ENCODE measurements at regions not wholly inside any gene's neighbourhood (a gene's known extent, or its start where the extent isn't known, plus 50 kb on each side); places are given as distances from the start of the nearest gene placed in this dataset.
A peak's percentile ranks its signal among the peaks of the same experiment; 100 is the strongest.

DNA sequence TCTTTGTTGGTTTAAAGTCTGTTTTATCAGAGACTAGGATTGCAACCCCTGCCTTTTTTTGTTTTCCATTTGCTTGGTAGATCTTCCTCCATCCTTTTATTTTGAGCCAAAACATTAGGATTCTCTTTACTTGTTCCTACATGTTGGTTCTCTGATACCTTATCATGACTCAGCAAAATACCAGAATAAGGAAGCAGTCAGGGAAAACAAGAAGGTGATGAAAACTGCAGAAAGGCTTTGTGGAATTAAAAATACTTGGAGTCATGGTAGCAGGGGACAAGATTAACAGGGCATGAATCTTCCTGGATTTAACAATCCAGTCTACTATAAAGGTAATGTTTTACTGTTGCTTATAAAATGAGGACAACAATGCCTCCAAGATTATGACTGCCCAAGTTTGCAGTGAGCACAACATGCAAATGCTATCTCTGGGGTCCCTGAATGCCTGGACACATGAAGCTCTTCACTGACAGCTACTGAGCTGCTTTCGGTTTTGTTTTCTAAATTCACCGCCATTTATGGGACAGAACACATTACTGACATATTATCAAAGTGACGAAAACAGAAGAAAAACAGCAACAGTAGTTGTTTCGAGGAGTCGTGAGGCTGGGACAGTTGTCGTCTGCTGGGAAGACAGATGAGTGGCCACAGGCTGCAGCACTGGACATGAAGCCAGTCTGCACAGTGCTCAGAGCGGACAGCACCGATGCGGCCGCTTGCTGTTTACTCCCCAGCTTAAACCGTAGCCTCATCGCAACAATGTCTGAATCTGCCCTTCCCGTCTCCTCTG, 174.5 kb upstream of the DKK2 start:
- no peaks in the 10 kb centered on the region for H3K4me1 ChIP-seq (ENCODE audit: insufficient read depth)
- H3K4me3 ChIP-seq (ENCODE audit: low read depth, low read length) = peak overlapping the region; percentile 22
- H3K27ac ChIP-seq (ENCODE audit: low read depth) = no peak overlapping the region
- 48% methylated on average over 13 of the region's 13 CpGs for WGBS
- no peaks in the 10 kb centered on the region for H3K36me3 ChIP-seq (ENCODE audit: insufficient read depth)
- no peak for DNase-seq (ENCODE audit: extremely low spot score)

DNA sequence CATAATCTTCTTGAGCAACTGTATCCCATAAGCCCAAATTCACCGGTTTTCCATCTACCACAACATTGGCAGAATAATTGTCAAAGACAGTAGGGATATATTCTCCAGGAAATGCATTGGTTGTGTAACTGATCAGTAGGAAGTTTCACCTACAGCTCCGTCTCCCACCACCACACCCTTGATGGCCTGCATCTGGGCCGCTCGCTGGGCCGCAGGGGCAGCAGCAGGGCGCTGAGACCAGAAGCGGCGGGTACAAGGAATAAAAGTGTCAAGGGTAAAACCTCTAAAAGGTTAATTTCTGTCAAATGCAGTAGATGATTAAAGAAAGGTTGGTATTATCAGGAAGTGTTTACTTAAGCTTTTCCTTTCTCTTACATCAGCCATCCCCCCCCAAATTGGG, 167.6 kb upstream of the DKK2 start:
- WGBS = 96% methylated on average over 8 of the region's 8 CpGs
- H3K4me1 ChIP-seq (ENCODE audit: insufficient read depth) = no peaks in the 10 kb centered on the region
- H3K27ac ChIP-seq (ENCODE audit: low read depth) = no peak overlapping the region
- H3K36me3 ChIP-seq (ENCODE audit: insufficient read depth) = no peaks in the 10 kb centered on the region
- DNase-seq (ENCODE audit: extremely low spot score) = no peak
- no peak overlapping the region for H3K4me3 ChIP-seq (ENCODE audit: low read depth, low read length)

DNA sequence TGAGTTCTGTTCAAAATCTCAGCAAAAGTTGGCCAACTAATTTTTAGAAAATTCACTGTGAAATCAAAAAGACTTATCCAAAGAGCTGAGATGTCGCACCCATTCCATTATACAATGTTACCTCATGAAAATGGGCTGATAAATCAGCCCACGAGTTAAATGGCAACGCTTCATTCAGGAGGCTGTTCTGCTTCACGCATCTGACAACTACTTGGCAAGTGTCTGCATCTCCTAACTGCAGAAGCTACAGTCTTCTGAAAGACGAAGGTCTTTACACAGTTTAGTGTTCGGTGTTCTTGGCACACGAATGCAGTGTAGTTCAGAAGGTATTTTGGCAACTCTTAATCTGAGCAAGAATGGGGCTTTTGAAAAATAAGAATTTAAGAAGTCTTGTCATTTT, 166.6 kb upstream of the DKK2 start:
- no peak for DNase-seq (ENCODE audit: extremely low spot score)
- H3K4me1 ChIP-seq (ENCODE audit: insufficient read depth) = no peaks in the 10 kb centered on the region
- no peak overlapping the region for H3K27ac ChIP-seq (ENCODE audit: low read depth)
- 46% methylated on average over 7 of the region's 7 CpGs for WGBS
- H3K4me3 ChIP-seq (ENCODE audit: low read depth, low read length) = no peak overlapping the region
- H3K36me3 ChIP-seq (ENCODE audit: insufficient read depth) = no peaks in the 10 kb centered on the region

- Histone ChIP-seq H3K4me3 (ENCODE audit: low read depth, low read length) (no peak overlapping the region), H3K4me1 (ENCODE audit: insufficient read depth) (no peaks in the 10 kb centered on the region), H3K27ac (ENCODE audit: low read depth) (no peak overlapping the region), H3K36me3 (ENCODE audit: insufficient read depth) (no peaks in the 10 kb centered on the region)
- DNase-seq (ENCODE audit: extremely low spot score) = no peak
- 78% methylated on average over 4 of the region's 4 CpGs for WGBS
These were observed 161.0 kb upstream of the DKK2 start for GRCh38 chr4:107197121-107197520.

DNA sequence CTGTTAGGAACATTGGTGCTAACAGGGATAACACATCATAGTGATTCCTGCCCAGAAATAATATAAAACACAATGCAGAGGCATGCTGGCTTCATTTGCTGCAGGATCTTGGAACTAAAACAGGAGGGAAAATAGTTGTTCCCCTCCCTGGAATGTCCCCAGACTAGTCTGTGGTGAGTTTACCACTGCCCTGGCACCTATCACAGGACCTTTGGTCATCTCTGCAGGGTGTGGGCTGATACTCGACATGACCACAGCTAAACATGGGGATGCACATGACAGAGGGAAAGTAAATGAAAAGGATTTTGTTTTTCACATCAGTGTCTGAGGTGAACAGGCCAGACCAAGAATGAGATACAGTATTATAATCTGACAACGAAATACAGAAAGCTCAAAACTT, 160.2 kb upstream of the DKK2 start:
- DNase-seq (ENCODE audit: extremely low spot score) = no peak
- Histone ChIP-seq H3K36me3 (ENCODE audit: insufficient read depth) (no peaks in the 10 kb centered on the region), H3K4me3 (ENCODE audit: low read depth, low read length) (no peak overlapping the region), H3K4me1 (ENCODE audit: insufficient read depth) (no peaks in the 10 kb centered on the region), H3K27ac (ENCODE audit: low read depth) (no peak overlapping the region)
- 76% methylated on average over 2 of the region's 2 CpGs for WGBS

GRCh38 chr4:107194005-107194404, 157.9 kb upstream of the DKK2 start:
- no peak for DNase-seq (ENCODE audit: extremely low spot score)
- H3K36me3 ChIP-seq (ENCODE audit: insufficient read depth) = no peaks in the 10 kb centered on the region
- WGBS = 66% methylated on average over 4 of the region's 4 CpGs
- H3K4me3 ChIP-seq (ENCODE audit: low read depth, low read length) = no peak overlapping the region
- no peak overlapping the region for H3K27ac ChIP-seq (ENCODE audit: low read depth)
- no peaks in the 10 kb centered on the region for H3K4me1 ChIP-seq (ENCODE audit: insufficient read depth)

DNA sequence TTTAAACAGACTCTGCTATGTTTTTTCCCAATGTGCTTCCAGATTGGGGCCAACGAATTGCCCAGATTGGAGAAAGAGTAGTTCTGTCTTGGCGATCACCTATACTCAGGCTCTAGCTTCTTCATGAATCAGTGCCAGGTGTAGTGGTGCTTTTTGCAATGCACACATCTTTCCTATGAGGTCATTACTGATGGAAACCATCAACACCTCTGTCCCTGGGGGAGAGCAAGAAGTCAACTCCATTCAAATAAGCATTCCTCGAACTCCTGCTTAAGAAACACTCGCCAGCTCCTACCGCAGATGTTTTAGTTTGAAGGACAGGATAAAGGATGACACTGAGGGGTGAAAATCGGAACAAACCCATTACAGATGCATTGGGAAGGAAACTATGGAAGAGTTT, 156.5 kb upstream of the DKK2 start:
- WGBS = 95% methylated on average over 6 of the region's 6 CpGs
- DNase-seq (ENCODE audit: extremely low spot score) = no peak
- Histone ChIP-seq H3K4me1 (ENCODE audit: insufficient read depth) (no peaks in the 10 kb centered on the region), H3K36me3 (ENCODE audit: insufficient read depth) (no peaks in the 10 kb centered on the region), H3K4me3 (ENCODE audit: low read depth, low read length) (no peak overlapping the region), H3K27ac (ENCODE audit: low read depth) (no peak overlapping the region)

GRCh38 chr4:107187091-107187490, 151.0 kb upstream of the DKK2 start:
- 77% methylated on average over 2 of the region's 2 CpGs for WGBS
- DNase-seq (ENCODE audit: extremely low spot score) = no peak
- Histone ChIP-seq H3K4me1 (ENCODE audit: insufficient read depth) (no peaks in the 10 kb centered on the region), H3K4me3 (ENCODE audit: low read depth, low read length) (no peak overlapping the region), H3K36me3 (ENCODE audit: insufficient read depth) (no peaks in the 10 kb centered on the region), H3K27ac (ENCODE audit: low read depth) (no peak overlapping the region)

GRCh38 chr4:107183155-107183774, 147.2 kb upstream of the DKK2 start:
- Histone ChIP-seq H3K4me3 (ENCODE audit: low read depth, low read length) (no peak overlapping the region), H3K36me3 (ENCODE audit: insufficient read depth) (no peaks in the 10 kb centered on the region), H3K4me1 (ENCODE audit: insufficient read depth) (no peaks in the 10 kb centered on the region), H3K27ac (ENCODE audit: low read depth) (no peak overlapping the region)
- WGBS = 10% methylated on average over 3 of the region's 3 CpGs
- no peak for DNase-seq (ENCODE audit: extremely low spot score)

DNA sequence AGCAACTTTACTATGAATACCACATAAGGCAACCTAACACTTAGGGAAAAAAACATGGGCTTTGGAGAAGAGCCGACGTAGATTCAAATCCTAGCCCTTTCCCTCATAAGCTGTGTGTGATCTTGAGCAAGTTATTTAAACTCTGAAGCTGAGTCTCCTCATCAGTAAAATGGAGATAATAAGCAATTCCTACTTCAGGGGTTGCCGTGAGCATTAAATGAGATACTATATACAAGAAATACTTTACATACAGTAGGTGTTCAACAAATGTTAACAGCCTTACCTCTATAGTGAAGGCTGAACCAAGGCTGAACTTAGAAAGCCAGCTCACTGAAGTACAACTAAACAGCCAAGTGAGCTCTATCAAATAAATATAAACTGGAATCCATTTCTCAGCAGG, 146.2 kb upstream of the DKK2 start:
- Histone ChIP-seq H3K27ac (ENCODE audit: low read depth) (no peak overlapping the region), H3K4me3 (ENCODE audit: low read depth, low read length) (no peak overlapping the region), H3K4me1 (ENCODE audit: insufficient read depth) (no peaks in the 10 kb centered on the region), H3K36me3 (ENCODE audit: insufficient read depth) (no peaks in the 10 kb centered on the region)
- no peak for DNase-seq (ENCODE audit: extremely low spot score)
- 98% methylated on average over 3 of the region's 3 CpGs for WGBS

DNA sequence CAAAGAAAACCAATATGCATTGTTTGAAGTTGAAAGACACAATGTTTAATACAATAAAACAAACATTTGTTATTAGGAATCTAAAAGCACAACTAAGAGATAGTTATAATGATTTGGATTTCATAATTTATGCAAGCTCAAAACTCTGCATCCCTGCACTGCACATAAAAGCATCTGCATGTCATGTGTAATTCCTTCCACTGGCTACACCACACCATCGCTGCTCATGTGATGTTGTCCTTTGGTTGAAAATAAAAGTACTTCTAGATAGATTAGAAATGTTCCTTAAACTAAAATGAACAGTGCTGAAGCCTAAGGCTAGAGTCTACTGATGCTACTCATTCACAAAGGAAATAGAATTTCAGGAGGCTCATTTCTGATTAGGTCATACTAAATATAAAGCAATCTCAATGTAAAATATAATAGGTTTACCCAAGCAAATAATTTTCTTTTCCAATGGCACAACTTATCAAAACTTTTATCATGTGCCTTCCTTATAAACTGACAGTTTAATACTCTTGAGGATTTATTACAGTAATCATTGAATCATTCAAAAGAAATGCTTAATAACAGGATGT, 130.8 kb upstream of the DKK2 start:
- 87% methylated on average over 1 of the region's 1 CpG for WGBS

GRCh38 chr4:107166181-107166580, 130.1 kb upstream of the DKK2 start:
- H3K4me3 ChIP-seq (ENCODE audit: low read depth, low read length) = no peak overlapping the region
- no peak overlapping the region for H3K27ac ChIP-seq (ENCODE audit: low read depth)
- H3K36me3 ChIP-seq (ENCODE audit: insufficient read depth) = no peaks in the 10 kb centered on the region
- H3K4me1 ChIP-seq (ENCODE audit: insufficient read depth) = no peaks in the 10 kb centered on the region
- no peak for DNase-seq (ENCODE audit: extremely low spot score)

More for the DNA sequence above, 130.8 kb upstream of the DKK2 start:
- Histone ChIP-seq H3K36me3 (ENCODE audit: insufficient read depth) (no peaks in the 10 kb centered on the region), H3K4me1 (ENCODE audit: insufficient read depth) (no peaks in the 10 kb centered on the region), H3K4me3 (ENCODE audit: low read depth, low read length) (no peak overlapping the region), H3K27ac (ENCODE audit: low read depth) (no peak overlapping the region)
- no peak for DNase-seq (ENCODE audit: extremely low spot score)

DNA sequence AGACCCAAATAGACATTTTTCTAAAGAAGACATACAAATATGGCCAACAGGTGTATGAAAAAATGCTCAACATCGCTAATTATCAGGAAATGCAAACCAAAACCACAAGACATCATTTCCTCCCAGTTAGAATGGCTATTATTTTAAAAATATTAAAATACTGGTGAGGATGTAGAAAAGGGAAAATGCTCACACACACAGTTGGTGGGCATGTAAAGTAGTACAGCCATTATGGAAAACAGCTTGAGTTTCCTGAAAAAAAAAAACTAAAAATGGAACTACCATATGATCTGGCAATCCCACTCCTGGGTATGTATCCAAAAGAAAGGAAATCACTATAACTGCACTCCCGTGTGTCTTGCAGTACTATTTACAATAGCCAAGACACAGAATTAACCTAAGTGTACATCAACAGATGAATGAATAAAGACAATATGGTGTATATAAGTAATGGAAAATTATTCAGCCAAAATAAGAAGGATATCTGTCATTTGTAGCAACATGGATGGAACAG, 128.9 kb upstream of the DKK2 start:
- WGBS = 83% methylated on average over 2 of the region's 2 CpGs
- no peak for DNase-seq (ENCODE audit: extremely low spot score)
- no peak overlapping the region for H3K27ac ChIP-seq (ENCODE audit: low read depth)

GRCh38 chr4:107156443-107156842, 120.3 kb upstream of the DKK2 start:
- no peaks in the 10 kb centered on the region for H3K36me3 ChIP-seq (ENCODE audit: insufficient read depth)

More for the DNA sequence above, 128.9 kb upstream of the DKK2 start:
- no peak overlapping the region for H3K4me3 ChIP-seq (ENCODE audit: low read depth, low read length)
- no peaks in the 10 kb centered on the region for H3K4me1 ChIP-seq (ENCODE audit: insufficient read depth)
- H3K36me3 ChIP-seq (ENCODE audit: insufficient read depth) = no peaks in the 10 kb centered on the region

More at GRCh38 chr4:107156443-107156842, 120.3 kb upstream of the DKK2 start:
- H3K27ac ChIP-seq (ENCODE audit: low read depth) = no peak overlapping the region
- no peak for DNase-seq (ENCODE audit: extremely low spot score)
- no peak overlapping the region for H3K4me3 ChIP-seq (ENCODE audit: low read depth, low read length)
- H3K4me1 ChIP-seq (ENCODE audit: insufficient read depth) = no peaks in the 10 kb centered on the region

Data from urinary bladder (tissue), 3 donors.